HepG2 (cell line): ENCODE measurements at regions not wholly inside any gene's neighbourhood (a gene's known extent, or its start where the extent isn't known, plus 50 kb on each side); places are given as distances from the start of the nearest gene placed in this dataset.

Experiments
- ARNT ChIP-seq: fragments of 450-650 bp; IDR thresholded peaks from 2 replicates; pipeline ENCODE4 v1.6.1; 2017
- EP300 ChIP-seq, 3 experiments: sonication (generic) in 1 of 3; formaldehyde crosslinking in 1 of 3; IDR thresholded peaks; 2 replicates each; pipeline versions ENCODE4 v1.5.1 to v1.6.1; 2011 to 2020; ENCODE audit warnings: low read depth in 2 of 3, low read length in 2 of 3, borderline replicate concordance in 1 of 3, improper control_type of control experiment in 1 of 3, mild to moderate bottlenecking in 1 of 3, missing genetic modification reagents in 1 of 3, moderate library complexity in 1 of 3
- JUN ChIP-seq: sonication (generic); formaldehyde crosslinking; IDR thresholded peaks from 2 replicates; pipeline ENCODE4 v1.4.0; 2020; ENCODE audit warnings: mild to moderate bottlenecking, missing genetic modification reagents
- SIN3A ChIP-seq: IDR thresholded peaks from 2 replicates; pipeline ENCODE4 v1.6.1; 2011; ENCODE audit warnings: low read depth, mild to moderate bottlenecking, control low read depth, low read length, borderline replicate concordance
- TF ChIP-seq, protein P1 (sequence below): IDR thresholded peaks from 2 replicates; pipeline ENCODE4 v1.6.1; 2012; ENCODE audit warnings: low read length, improper control_type of control experiment
- TF ChIP-seq, protein P2 (sequence below): sonication (generic); formaldehyde crosslinking; conservative IDR thresholded peaks from 2 replicates; pipeline ENCODE4 v1.4.0; 2020; ENCODE audit warnings: missing genetic modification reagents
- TF ChIP-seq, protein P3 (sequence below), 2 experiments: IDR thresholded peaks; 2 replicates each; pipeline ENCODE4 v1.6.1; 2011 to 2012; ENCODE audit warnings: low read length in 2 of 2, borderline replicate concordance in 1 of 2, low read depth in 1 of 2, mild to moderate bottlenecking in 1 of 2, moderate library complexity in 1 of 2

DNA sequence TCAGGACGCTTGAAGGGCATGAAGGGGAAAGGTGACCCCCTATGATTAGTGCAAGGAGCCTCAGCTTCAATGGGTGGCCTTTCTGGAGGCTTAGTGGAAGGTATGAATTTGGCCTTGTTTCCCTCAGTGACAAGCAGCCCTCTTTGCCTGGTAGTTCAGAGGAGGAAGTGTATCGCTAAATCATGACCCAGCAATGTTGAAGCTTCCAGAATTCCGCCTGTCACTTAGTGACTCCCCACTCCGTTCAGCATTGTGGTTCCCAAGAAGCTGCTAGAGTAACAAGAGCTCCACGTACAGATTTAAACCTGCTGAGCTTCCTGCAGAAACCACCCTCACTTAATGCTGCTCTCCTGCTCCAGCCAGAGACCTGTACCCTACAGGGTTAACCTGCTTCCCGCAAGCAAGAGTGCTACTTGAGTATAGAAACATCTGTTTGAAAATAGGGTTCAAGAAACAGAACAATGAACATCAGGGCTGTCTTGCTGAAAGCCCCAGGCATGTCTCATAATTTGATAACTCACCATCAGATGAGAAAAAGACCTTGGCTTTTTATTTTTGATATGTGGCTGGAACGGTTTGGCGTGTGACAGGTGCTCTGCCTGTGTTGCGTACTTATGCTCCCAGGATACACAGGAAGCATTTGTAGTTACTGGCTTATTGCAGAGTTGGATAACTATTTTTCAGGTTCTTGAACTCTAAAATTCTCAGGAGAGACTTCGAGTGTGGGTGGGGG is 105.2 kb downstream of the UCHL1 start:
- TF ChIP-seq, protein P1, sequence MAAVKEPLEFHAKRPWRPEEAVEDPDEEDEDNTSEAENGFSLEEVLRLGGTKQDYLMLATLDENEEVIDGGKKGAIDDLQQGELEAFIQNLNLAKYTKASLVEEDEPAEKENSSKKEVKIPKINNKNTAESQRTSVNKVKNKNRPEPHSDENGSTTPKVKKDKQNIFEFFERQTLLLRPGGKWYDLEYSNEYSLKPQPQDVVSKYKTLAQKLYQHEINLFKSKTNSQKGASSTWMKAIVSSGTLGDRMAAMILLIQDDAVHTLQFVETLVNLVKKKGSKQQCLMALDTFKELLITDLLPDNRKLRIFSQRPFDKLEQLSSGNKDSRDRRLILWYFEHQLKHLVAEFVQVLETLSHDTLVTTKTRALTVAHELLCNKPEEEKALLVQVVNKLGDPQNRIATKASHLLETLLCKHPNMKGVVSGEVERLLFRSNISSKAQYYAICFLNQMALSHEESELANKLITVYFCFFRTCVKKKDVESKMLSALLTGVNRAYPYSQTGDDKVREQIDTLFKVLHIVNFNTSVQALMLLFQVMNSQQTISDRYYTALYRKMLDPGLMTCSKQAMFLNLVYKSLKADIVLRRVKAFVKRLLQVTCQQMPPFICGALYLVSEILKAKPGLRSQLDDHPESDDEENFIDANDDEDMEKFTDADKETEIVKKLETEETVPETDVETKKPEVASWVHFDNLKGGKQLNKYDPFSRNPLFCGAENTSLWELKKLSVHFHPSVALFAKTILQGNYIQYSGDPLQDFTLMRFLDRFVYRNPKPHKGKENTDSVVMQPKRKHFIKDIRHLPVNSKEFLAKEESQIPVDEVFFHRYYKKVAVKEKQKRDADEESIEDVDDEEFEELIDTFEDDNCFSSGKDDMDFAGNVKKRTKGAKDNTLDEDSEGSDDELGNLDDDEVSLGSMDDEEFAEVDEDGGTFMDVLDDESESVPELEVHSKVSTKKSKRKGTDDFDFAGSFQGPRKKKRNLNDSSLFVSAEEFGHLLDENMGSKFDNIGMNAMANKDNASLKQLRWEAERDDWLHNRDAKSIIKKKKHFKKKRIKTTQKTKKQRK: no peak
- no peak for TF ChIP-seq ARNT
- TF ChIP-seq JUN: no peak
- no peak for TF ChIP-seq SIN3A
- TF ChIP-seq, protein P2, sequence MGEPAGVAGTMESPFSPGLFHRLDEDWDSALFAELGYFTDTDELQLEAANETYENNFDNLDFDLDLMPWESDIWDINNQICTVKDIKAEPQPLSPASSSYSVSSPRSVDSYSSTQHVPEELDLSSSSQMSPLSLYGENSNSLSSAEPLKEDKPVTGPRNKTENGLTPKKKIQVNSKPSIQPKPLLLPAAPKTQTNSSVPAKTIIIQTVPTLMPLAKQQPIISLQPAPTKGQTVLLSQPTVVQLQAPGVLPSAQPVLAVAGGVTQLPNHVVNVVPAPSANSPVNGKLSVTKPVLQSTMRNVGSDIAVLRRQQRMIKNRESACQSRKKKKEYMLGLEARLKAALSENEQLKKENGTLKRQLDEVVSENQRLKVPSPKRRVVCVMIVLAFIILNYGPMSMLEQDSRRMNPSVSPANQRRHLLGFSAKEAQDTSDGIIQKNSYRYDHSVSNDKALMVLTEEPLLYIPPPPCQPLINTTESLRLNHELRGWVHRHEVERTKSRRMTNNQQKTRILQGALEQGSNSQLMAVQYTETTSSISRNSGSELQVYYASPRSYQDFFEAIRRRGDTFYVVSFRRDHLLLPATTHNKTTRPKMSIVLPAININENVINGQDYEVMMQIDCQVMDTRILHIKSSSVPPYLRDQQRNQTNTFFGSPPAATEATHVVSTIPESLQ (CRISPR knock-in tag): no peak
- TF ChIP-seq, protein P3, sequence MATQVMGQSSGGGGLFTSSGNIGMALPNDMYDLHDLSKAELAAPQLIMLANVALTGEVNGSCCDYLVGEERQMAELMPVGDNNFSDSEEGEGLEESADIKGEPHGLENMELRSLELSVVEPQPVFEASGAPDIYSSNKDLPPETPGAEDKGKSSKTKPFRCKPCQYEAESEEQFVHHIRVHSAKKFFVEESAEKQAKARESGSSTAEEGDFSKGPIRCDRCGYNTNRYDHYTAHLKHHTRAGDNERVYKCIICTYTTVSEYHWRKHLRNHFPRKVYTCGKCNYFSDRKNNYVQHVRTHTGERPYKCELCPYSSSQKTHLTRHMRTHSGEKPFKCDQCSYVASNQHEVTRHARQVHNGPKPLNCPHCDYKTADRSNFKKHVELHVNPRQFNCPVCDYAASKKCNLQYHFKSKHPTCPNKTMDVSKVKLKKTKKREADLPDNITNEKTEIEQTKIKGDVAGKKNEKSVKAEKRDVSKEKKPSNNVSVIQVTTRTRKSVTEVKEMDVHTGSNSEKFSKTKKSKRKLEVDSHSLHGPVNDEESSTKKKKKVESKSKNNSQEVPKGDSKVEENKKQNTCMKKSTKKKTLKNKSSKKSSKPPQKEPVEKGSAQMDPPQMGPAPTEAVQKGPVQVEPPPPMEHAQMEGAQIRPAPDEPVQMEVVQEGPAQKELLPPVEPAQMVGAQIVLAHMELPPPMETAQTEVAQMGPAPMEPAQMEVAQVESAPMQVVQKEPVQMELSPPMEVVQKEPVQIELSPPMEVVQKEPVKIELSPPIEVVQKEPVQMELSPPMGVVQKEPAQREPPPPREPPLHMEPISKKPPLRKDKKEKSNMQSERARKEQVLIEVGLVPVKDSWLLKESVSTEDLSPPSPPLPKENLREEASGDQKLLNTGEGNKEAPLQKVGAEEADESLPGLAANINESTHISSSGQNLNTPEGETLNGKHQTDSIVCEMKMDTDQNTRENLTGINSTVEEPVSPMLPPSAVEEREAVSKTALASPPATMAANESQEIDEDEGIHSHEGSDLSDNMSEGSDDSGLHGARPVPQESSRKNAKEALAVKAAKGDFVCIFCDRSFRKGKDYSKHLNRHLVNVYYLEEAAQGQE (IDR thresholded peaks at IDR 0.05; ENCODE audit: borderline replicate concordance in 1 of 2, low read depth in 1 of 2, low read length in 2 of 2): no peak
- no peak for TF ChIP-seq EP300 (IDR thresholded peaks at IDR 0.05; ENCODE audit: low read depth in 2 of 2, low read length in 2 of 2)
- TF ChIP-seq EP300 (CRISPR knock-in tag; IDR thresholded peaks at IDR 0.05; ENCODE audit: borderline replicate concordance): no peak
